OCI-LY7 (cell line): ENCODE measurements at regions not wholly inside any gene's neighbourhood (a gene's known extent, or its start where the extent isn't known, plus 50 kb on each side); places are given as distances from the start of the nearest gene placed in this dataset.

ENCODE experiments used
- BruUV-seq: library from RNA; stranded (reverse); fragments of 400-500 nt; replicated peaks from 2 replicates; lab custom pipeline; 2021; lab: Mats Ljungman, UMichigan
- CTCF ChIA-PET: fragments of 300-600 bp; sonication (Branson Sonifier 250); formaldehyde crosslinking; loops from one replicate; lab custom pipeline; 2022; ENCODE audit warnings: antibody characterized with exemption; ENCODE audit not compliant: unreplicated experiment; lab: Charles Lee
- POLR2A ChIA-PET: fragments of 300-600 bp; sonication (Branson Sonifier 250); formaldehyde crosslinking; loops from one replicate; lab custom pipeline; 2022; ENCODE audit warnings: antibody characterized with exemption; lab: Charles Lee
- DNase-seq: peaks from one replicate; pipeline ENCODE4 v3.0.0-alpha.2; 2015; ENCODE audit warnings: low spot score
- H2AFZ ChIP-seq: fragments of 200-600 bp; sonication (generic), shearing (Covaris generic); 2 replicates; pipeline ENCODE4 v1.6.1; 2014; ENCODE audit warnings: mild to moderate bottlenecking, antibody characterized with exemption, low read length, moderate library complexity
- H3K27ac ChIP-seq: fragments of 200-600 bp; sonication (generic); 2 replicates; pipeline ENCODE4 v1.5.1; 2014; ENCODE audit warnings: mixed run types, low read depth, mild to moderate bottlenecking, moderate library complexity, low read length, inconsistent platforms; ENCODE audit not compliant: poor library complexity, severe bottlenecking
- H3K36me3 ChIP-seq: fragments of 200-600 bp; sonication (generic); 2 replicates; pipeline ENCODE4 v1.6.1; 2014; ENCODE audit warnings: mild to moderate bottlenecking, antibody characterized with exemption, low read length, moderate library complexity, mixed read lengths; ENCODE audit not compliant: insufficient read depth
- H3K4me1 ChIP-seq: fragments of 200-600 bp; sonication (generic); 2 replicates; pipeline ENCODE4 v1.5.1; 2014; ENCODE audit warnings: mild to moderate bottlenecking, low read length; ENCODE audit not compliant: insufficient read depth, poor library complexity, severe bottlenecking
- H3K4me2 ChIP-seq: fragments of 200-600 bp; sonication (generic); 2 replicates; pipeline ENCODE4 v1.6.1; 2014; ENCODE audit warnings: mild to moderate bottlenecking, low read length
- H3K4me3 ChIP-seq: fragments of 200-600 bp; sonication (generic); 2 replicates; pipeline ENCODE4 v1.5.1; 2014; ENCODE audit warnings: mild to moderate bottlenecking, low read depth, low read length; ENCODE audit not compliant: poor library complexity, severe bottlenecking
- H3K79me2 ChIP-seq: fragments of 200-600 bp; sonication (generic); 2 replicates; pipeline ENCODE4 v1.6.1; 2016; ENCODE audit warnings: low read depth, mild to moderate bottlenecking, low read length, moderate library complexity, mixed read lengths; ENCODE audit not compliant: insufficient read depth
- H3K9me2 ChIP-seq: fragments of 200-600 bp; sonication (generic); 2 replicates; pipeline ENCODE4 v1.6.1; 2016; ENCODE audit warnings: mild to moderate bottlenecking, low read length, mixed read lengths; ENCODE audit not compliant: insufficient read depth
- H3K9me3 ChIP-seq: fragments of 200-600 bp; sonication (generic); 2 replicates; pipeline ENCODE4 v1.6.1; 2014; ENCODE audit warnings: mild to moderate bottlenecking, mixed run types, low read length, mixed read lengths
- H4K20me1 ChIP-seq: fragments of 200-600 bp; sonication (generic); 2 replicates; pipeline ENCODE4 v1.6.1; 2014; ENCODE audit warnings: mild to moderate bottlenecking, antibody characterized with exemption, low read length, moderate library complexity, mixed read lengths; ENCODE audit not compliant: insufficient read depth
- CTCF ChIP-seq: fragments of 200-600 bp; sonication (generic); conservative IDR thresholded peaks from 2 replicates; pipeline ENCODE4 v1.5.1; 2014; ENCODE audit warnings: mild to moderate bottlenecking, antibody characterized with exemption, low read length, moderate library complexity, mixed read lengths
- EZH2phosphoT487 ChIP-seq: fragments of 200-600 bp; sonication (generic); IDR thresholded peaks from 2 replicates; pipeline ENCODE4 v1.6.1; 2018; ENCODE audit warnings: low read depth, borderline replicate concordance, mild to moderate bottlenecking, mixed run types, antibody characterized with exemption, low read length, moderate library complexity, mixed read lengths
- intact Hi-C: fragments of 100-400 bp; cut with micrococcal nuclease; formaldehyde crosslinking; loops from one replicate; pipeline ENCODE4 v1.10.0; 2022; ENCODE audit not compliant: unreplicated experiment

- POLR2A ChIA-PET = no interaction called here
- H3K27ac ChIP-seq = no peak overlapping the region
- H3K4me2 ChIP-seq = peak overlapping the region; percentile 65; the same call in 1 of the 2 replicates
- DNase-seq = peak; percentile 22
- no peaks in the 10 kb centered on the region for H4K20me1 ChIP-seq
- no peaks in the 10 kb centered on the region for H3K79me2 ChIP-seq
- no peaks in the 10 kb centered on the region for H3K9me3 ChIP-seq
- CTCF ChIA-PET = interaction anchor here (0.5 kb wide), 1 partner anchor 288 kb away, joined by 3 read pairs; no protein-coding TSS in a partner anchor
- H3K4me1 ChIP-seq = peaks cover 31% of the 10 kb centered on the region
- peak overlapping the region; percentile 97; the same call in 1 of the 2 replicates for H2AFZ ChIP-seq
- H3K4me3 ChIP-seq = no peak overlapping the region
- intact Hi-C loops = no loop called here
- no peaks in the 10 kb centered on the region for H3K36me3 ChIP-seq
- no peaks in the 10 kb centered on the region for H3K9me2 ChIP-seq
- no peak for TF ChIP-seq EZH2phosphoT487
- no peak for TF ChIP-seq CTCF
- no TSS peak for BruUV-seq
Measured at GRCh38 chr6:170090561-170090960, 200.3 kb downstream of the DLL1 start.

- H3K36me3 ChIP-seq = no peaks in the 10 kb centered on the region
- H3K9me3 ChIP-seq = no peaks in the 10 kb centered on the region
- peak overlapping the region; percentile 65 for H3K4me2 ChIP-seq
- no peaks in the 10 kb centered on the region for H3K9me2 ChIP-seq
- H3K4me1 ChIP-seq = peaks cover 31% of the 10 kb centered on the region
- peak overlapping the region; percentile 97 for H2AFZ ChIP-seq
- peak overlapping the region; percentile 69 for H3K27ac ChIP-seq
- TF ChIP-seq CTCF (no peak), EZH2phosphoT487 (no peak)
- POLR2A ChIA-PET = interaction anchor here (0.8 to 1.6 kb wide), 4 partner anchors 14 to 215 kb away, joined by 3 to 6 read pairs (median 4); no protein-coding TSS in a partner anchor
- DNase-seq = no peak
- no peaks in the 10 kb centered on the region for H4K20me1 ChIP-seq
- intact Hi-C loops = loop anchor here (2.0 to 10.0 kb wide), 3 partner anchors 95 to 299 kb away; no protein-coding TSS in a partner anchor
- peak overlapping the region; percentile 49 for H3K4me3 ChIP-seq
- H3K79me2 ChIP-seq = no peaks in the 10 kb centered on the region
- BruUV-seq = no TSS peak
- CTCF ChIA-PET = no interaction called here
Measured at GRCh38 chr6:170089963-170090362, 200.9 kb downstream of the DLL1 start.

GRCh38 chr6:170088582-170088955 is 202.3 kb downstream of the DLL1 start:
- H2AFZ ChIP-seq = peak overlapping the region; percentile 97
- peak overlapping the region; percentile 65 for H3K4me2 ChIP-seq
- no peaks in the 10 kb centered on the region for H3K9me2 ChIP-seq
- TF ChIP-seq CTCF = no peak
- TF ChIP-seq EZH2phosphoT487 = no peak
- peak overlapping the region; percentile 49 for H3K4me3 ChIP-seq
- H3K9me3 ChIP-seq = no peaks in the 10 kb centered on the region
- H3K4me1 ChIP-seq = peaks cover 31% of the 10 kb centered on the region
- H4K20me1 ChIP-seq = no peaks in the 10 kb centered on the region
- no peaks in the 10 kb centered on the region for H3K79me2 ChIP-seq
- no TSS peak for BruUV-seq
- peak overlapping the region; percentile 69 for H3K27ac ChIP-seq
- POLR2A ChIA-PET = interaction anchor here (0.6 to 1.6 kb wide), 6 partner anchors 9 to 139 kb away, joined by 3 to 6 read pairs (median 4); no protein-coding TSS in a partner anchor
- CTCF ChIA-PET = no interaction called here
- intact Hi-C loops = loop anchor here (2.0 to 10.0 kb wide), 3 partner anchors 94 to 298 kb away; no protein-coding TSS in a partner anchor
- H3K36me3 ChIP-seq = no peaks in the 10 kb centered on the region
- DNase-seq = peak; percentile 22
